Stimulated activated CD4-positive, alpha-beta T cell treated with anti-CD3 and anti-CD28 coated beads, Interleukin-15, amount 100 ng/mL, for 24 hours (primary cell): ENCODE measurements at regions not wholly inside any gene's neighbourhood (a gene's known extent, or its start where the extent isn't known, plus 50 kb on each side); places are given as distances from the start of the nearest gene placed in this dataset.
"Not testable (repeated sequence)": the region's sequence is repeated elsewhere in the genome, so short reads cannot be mapped to it uniquely, and the experiment has no call there.

Experiments
- DNase-seq: peaks from one replicate; pipeline ENCODE4 v3.0.0-alpha.2; 2020

DNA sequence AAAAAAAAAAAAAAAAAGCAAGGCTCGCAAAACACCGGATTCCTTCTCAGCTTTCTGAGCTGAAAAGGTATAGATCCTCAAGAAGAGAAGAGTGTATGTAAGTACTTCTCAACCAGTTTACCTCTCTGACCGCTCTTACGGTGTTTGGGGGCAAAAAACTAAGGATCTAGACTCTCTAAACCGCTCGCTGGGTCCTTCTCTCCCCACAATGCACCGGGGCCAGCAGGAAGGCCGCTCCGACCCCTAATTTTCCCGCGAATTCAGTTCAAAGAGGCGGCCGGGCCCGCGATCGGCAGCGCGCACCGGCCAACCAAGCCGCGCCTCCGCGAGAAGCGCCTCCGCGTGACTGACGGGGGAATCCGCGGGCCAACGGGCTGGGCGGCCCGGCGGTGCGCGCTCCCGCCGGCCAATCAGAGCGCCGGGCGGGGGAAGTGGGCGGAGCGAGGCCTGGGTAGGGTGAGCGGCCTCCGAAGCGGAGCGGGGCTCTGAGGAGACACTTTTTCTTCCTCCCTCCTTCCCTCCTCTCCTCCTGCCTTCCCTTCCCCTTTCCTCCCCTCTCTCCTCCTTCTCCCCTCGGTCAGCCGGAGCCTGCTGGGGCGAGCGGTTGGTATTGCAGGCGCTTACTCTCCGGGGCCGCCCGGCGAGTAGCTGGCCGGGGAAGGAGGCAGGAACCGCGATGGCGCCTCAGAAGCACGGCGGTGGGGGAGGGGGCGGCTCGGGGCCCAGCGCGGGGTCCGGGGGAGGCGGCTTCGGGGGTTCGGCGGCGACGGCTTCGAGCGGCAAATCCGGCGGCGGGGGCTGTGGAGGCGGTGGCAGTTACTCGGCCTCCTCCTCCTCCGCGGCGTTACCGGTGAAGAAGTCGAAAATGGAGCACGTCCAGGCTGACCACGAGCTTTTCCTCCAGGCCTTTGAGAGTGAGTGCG is 93.0 kb downstream of the CRLF3 start:
- DNase-seq: peak; percentile 91

DNA sequence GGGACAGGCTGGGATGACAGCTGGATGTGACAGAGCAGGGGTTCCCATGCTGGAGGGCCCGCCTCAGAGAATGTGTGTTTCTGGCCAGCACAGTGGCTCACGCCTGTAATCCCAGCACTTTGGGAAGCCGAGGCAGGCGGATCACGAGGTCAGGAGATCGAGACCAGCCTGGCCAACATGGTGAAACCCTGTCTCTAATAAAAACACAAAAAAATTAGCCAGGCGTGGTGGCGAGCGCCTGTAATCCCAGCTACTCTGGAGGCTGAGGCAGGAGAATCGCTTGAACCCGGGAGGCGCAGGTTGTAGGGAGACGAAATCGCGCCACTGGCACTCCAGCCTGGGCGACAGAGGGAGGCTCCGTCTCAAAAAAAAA is 93.7 kb downstream of the CRLF3 start:
- DNase-seq: not testable (repeated sequence)

DNA sequence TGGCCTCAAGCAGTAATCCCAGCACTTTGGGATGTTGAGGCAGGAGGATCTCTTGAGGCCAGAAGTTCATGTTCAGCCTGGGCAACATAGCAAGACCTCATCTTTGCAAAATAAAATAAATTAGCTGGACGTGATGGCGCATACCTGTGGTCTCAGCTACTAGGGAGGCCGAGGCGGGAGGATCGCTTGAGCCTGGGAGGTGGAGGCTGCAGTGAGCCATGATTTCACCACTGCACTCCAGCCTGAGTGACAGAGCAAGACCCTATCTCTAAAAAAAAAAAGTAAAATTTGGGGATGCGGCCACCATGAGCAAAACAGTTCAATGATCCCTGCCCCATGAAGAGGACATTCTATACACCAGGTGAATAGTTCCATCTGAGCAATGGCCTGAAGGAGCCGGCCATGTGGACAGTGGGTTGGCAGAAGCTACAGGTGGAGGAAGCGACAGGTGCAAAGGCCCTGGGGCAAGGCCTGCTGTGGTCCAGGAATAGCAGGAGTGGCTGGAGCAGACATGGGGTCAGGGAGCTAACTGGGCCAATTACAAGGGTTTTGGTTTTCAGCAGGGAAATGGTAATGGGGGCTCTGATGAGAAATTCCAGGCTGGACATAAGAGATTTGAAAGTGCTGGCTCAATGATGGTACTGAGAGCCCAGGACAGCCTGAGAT is 94.2 kb downstream of the CRLF3 start:
- not testable (repeated sequence) for DNase-seq

DNA sequence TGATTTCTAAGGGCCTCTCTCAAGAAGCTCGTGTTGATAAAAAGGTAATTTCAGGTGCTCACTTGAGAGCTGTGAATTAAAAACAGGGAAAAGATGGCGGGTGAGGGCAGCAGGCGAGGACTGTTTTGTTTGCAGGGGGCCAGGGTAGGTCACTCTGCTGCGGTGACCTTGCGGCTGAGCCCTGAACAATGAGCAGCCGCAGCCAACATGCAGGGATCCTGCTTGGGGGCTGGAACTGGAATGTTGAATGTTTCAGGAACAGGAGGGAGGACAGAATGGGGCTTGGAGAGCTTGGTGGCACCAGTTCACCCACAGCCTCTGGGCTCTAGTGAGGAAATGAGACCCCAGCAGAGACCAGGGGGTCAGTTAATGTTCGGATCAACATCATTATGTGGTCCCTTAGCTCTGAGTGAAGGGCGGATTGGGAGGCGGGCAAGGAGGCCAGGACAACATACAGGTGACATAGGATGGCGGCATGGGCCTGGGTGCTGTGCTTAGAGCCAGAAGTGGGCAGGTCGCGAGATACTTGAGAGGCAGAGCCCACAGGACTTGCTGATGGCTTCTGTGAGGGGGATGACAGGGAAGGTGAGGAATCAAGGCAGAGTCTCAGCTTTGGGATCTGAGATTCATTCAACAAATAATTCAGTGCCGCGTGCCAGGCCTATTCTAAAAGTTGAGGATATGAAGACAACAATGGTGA is 94.9 kb downstream of the CRLF3 start:
- not testable (repeated sequence) for DNase-seq

DNA sequence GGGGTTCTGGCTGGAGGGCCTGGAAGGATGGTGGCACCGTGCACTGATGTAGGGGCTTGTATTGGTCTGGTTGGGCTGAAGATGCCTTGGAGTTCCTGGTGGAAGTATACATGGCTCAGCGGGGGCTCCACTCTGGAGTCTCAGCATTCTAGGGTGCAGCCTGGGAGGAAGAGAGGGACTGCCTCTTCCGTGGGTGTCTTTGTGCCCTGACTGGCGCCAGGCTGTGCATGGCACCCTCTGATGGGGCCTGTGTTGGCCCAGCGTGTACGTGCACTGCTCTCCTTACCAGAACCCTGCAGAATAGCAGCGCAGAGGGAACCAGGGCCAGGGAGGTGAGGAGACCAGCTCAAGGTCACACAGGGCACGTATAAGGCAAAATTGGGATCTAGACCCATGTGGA is 97.0 kb downstream of the CRLF3 start:
- not testable (repeated sequence) for DNase-seq

DNA sequence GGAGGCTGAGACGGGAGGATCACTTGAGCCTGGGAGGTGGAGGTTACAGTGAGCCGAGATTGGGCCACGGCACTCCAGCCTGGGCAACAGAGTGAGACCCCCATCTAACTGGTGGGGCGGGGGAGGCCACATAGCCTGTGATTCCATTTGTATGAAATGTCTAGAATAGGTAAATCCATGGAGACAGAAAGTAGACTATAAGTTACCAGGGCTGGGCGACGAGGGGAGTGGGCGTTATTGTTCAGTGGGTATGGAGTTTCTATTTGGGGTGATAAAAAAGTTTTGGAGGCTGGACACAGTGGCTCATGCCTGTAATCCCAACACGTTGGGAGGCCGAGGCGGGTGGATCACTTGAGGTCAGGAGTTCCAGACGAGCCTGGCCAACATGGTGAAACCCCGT is 97.8 kb downstream of the CRLF3 start:
- not testable (repeated sequence) for DNase-seq

DNA sequence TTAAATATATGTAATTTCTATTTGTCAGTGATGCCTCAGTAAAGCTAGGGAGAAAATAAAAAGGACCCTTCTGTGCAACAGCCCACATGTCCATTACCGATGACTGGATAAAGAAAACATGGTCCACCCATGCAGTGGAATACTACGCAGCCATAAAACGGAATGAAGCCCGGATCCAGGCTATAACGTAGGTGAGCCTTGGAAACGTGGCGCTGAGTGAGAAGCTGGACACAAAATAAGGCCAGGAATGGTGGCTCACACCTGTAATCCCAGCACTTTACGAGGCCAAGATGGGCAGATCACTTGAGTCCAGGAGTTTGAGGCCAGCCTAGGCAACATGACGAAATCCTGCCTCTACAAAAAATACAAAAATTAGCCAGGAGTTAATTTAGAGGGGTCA is 98.2 kb downstream of the CRLF3 start:
- not testable (repeated sequence) for DNase-seq

DNA sequence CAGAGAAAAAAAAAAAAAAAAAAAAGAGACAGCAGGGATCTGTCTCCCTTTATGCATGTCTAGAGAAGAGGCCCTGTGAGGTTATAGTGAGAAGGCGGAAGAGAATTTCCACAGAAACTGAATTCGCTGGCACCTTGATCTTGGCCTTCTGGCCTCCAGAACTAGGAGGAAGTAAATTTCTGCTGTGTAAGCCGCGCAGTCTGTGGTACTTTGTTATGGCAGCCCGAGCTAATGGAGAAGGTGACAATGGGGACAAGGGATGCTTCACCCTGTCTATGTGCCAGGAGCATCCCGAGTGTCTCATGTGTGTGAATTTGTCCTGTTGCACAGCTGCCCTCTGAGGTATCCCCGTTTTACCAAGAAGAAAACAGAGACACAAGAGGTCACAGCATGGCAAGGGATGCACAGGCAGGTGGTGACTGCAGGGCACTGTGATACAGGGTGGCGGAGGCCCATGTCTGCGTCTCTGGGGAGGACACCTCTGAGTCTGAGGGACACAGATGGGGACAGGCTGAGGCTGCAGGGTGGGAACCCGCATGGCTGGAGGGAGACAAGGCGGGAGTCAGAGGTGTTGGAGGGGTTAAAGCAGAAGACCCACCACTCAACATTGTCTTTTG is 100.3 kb downstream of the CRLF3 start:
- DNase-seq: not testable (repeated sequence)

DNA sequence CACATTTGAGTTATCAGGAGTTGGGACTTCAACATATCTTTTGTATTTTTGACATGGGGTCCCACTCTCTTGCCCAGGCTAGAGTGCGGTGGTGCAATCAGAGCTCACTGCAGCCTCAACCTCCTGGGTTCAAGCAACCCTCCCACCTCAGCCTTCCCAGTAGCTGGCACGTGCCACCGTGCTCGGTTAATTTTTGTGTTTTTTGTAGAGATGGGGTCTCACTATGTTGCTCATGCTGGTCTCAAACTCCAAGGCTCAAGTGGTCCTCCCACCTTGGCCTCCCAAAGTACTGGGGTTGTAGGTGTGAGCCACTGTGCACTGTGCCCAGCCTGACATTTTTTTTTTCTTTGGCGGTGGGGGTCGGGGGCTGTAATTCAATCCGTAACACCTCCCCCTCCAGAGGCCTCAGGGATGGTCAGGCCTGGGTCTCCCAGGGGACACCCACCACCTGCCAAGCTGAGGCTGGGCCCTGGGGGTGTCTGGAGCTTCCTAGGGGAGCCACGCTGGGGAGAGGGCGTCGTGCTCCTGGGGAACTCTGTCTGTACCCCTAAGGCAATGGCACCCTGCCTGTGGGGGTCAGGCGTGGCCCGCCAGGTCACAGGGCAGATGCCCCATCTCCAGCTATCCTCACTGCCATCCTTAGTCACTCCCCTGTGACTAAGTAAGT is 102.2 kb downstream of the CRLF3 start:
- not testable (repeated sequence) for DNase-seq

DNA sequence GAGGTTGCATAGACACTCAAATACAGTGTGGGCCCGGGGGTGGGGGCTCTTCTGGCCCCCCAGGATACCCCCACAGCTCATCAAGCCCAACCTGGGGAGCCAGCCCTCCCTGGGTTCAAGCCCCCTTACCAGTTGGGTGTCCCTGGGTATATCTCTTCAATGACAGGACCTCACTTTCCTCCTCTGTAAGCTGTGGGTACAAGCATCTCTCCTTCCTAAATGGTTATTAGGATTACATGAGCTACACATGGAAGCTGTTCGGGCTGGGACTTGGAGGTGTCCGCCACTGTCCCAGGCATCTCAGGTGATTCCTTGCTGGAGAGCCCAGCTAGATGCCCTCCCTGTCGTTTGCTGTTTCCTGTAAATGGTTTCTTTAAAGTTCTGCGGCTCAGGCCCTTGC is 103.5 kb downstream of the CRLF3 start:
- DNase-seq: not testable (repeated sequence)

DNA sequence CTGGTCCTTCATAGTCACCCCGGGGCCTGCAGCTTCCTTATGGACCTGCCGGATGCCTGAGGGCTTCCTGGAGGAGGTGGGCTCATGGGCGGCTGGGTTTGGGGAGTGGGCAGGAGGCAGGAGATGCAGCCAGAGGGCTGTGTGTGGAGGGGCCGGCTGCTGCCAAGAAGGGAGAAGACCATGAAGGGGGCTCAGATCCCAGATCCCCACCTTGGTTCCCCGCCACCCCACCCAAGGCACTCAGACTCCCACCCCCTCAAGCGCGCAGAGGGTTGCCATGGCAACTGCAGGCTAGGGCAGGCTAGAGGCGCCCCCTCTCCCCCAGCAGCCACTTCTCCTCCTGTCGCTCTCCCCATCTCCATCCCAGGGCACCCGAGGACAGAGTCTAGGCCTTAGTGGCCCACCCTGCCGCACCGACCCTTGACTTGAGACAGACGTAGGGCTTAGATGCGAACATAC is 104.5 kb downstream of the CRLF3 start:
- no peak for DNase-seq

DNA sequence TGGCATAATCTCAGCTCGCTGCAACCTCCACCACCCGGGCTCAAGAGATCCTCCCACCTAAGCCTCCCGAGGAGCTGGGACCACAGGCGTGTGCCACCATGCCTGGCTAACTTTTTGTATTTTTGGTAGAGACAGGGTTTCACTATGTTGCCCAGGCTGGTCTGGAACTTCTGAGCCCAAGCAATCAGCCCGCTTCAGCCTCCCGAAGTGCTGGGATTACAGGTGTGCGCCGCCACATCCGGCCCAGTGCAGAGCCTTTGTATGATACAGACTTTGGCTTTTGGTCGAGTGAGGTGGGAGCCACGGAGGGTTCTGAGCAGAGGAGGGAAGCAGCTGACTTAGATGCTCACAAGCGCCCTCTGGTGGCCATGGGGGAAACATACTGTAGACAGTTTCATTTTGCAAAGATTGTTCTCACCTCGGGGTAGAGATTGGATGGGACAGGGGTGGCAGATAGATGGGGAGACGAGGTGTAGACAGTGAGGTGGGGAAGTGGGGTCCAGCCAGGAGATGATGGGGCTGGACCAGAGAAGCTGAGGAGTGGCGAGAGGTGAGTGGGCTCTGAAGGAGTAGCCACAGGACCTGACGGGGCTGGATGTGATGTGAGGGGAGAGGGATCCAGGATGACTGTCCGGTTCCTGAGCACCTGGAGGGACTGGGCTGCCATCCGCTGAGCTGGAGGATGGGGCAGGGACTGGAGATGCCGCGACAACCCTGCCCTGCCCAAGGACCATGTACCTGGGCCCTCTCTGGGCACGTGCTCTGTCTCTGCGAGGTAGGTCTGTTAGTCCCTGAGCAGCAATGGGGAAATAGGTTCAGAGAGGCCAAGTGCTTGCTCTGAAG is 105.1 kb downstream of the CRLF3 start:
- peak; percentile 85 for DNase-seq

DNA sequence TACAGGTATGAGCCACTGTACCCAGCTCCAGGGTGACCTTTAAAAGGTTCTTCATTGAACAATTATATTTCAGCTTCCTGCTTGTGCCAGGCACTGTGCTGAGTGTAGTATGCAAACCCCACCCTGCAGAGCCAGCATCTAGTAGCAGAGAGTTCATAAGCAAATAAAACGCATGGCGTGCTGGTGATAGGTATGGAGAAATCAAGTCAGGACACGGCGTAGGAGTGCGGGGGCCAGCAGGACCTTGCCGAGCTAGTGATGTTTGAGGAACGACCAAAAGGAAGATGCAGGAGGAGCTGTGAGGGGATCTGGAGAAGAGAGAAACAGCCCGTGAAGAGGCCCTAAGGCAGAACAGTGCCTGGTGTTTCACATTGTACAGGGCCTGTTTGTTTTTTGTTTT is 105.8 kb downstream of the CRLF3 start:
- not testable (repeated sequence) for DNase-seq

DNA sequence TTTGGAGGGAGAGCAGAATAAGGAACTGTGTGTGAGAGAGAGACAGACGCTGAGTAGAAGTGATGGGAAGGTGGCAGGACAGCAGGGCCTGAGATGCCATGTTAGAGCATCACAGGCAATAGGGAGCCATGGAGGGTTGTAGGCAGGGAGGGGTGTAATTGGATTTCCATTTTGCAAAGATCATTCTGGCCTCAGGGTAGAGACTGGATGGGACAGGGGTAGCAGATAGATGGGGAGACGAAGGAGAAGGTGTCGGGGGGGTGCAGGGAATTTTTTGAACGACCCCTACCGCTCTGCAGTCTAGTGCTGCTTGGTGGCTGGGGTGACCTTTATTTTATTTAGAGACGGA is 106.4 kb downstream of the CRLF3 start:
- not testable (repeated sequence) for DNase-seq

DNA sequence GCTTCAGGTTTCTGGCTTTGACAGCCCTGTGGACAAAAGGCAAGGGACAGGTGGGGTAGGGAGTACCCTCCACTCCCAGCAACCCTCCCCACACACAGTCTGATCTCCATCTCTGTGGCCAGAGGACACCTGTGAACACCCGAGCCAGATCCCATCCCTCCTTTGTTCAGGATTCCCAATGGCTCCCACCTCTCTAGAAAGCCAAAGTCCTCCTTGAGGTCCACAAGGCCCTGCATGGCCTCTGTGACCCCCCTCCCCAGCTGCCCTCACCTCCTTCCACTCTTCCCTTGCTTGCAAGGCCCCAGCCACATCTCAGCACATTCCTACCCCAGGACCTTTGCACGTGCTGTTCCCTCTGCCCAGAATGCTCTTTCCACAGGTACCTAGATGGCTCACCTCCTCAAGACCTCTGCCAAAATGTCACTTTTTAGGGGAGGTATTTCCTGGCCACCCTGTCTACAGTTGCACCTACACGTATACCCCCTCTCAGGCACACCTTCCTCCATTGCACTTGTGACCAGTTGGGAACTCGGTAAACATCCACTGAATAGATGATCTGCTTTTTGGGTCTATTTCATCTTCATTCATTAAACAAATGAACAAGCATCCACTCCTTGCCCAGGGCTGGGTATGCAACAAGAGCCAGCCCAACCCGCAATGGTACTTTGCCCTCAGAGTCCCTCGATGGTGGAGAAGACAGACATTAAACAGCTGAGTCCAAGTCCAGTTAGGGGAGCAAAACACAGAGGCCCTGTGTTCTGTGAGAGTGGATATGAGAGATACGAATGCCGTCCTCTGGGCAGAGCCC is 107.0 kb downstream of the CRLF3 start:
- no peak for DNase-seq

DNA sequence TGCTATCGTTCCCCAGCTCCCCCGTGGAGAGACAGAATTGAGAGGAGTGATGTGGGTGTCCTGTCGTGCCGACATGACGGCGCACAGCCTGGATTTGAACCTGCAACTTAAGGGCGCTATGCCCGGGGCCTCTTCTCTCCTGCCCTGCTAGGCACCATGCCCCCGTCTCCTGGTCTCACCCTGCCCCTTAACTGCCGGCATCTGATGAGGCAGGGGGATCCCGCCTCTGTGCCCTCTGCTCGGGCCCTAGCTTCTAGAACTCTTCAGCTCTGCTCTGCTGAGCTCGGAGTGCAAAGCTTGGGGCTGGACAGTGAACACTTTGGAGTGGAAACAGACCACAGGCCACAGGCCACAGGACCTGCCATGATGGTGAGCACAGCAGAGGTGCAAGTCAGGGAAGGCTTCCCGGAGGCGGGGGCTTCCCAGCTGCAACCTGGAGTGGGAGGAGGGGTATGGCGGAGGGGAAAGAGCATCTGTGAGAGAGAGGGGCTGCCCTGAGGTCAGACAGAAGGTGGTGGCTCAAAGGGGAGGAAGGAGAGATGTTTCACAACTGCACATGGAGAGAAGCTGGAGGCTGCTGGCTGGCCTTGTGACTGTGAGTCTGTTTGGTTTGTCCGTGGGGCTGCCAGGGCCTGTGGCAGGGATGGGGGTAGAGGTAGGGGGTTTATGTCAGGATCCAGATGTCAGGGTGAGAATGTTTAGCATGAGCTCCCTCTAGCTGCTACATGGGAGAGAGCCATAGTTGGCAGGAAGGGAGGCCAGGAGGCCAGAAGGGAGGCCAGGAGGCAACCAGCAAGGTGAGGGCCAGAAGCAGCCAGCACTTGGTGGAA is 107.8 kb downstream of the CRLF3 start:
- no peak for DNase-seq

DNA sequence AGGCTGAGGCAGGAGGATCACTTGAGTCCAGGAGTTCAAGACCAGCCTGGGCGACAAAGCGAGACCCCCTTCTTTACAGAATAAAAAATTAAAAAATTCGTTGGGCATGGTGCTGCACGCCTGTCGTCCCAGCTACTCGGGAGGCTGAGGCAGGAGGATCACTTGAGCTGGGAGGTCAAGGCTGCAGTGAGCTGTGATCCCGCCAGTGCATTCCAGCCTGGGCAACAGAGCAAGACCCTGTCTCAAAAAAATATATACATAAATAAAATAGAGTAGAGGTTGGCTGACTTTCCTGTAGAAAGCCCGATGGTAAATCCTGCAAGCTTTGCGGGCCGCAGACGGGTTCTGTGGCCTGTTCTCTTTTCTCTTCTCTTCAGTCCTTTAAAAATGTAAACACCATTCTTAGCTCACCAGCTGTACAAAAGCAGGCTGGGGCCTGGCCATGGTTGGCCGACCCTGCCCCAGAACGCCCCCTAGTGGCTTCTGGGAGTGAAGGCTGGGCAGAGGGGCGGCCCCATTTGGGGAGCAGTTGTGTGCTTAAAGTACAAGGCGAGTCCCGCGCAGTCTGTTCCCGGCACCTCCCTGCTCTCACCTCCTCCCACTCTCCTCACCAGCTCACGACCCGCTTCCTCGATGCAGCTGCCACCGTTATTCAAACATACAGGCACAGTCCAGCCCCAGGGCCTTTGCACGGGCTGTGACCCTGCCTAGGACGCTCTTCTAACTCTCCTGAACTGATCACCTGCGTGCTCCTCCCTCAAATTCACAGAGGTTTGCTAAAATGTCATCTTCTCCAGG is 109.5 kb downstream of the CRLF3 start:
- DNase-seq: peak; percentile 65

DNA sequence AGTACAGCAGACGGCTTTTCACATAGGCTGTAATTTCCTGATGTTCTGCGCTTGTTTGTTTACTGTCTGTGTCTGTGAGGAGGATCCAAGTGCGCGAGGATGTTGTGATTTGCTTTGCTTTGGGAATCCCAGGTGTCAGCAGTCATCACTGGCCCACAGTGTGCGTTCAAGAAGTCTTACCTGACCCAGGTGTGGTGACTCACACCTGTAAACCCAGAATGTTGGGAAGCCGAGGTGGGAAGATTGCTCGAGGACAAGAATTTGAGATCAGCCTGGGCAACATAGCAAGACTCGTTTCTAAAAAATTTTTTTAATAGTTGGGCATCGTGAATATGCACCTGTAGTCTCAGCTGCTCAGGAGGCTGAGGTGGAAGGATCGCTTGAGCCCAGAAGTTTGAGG is 110.7 kb downstream of the CRLF3 start:
- DNase-seq: not testable (repeated sequence)

DNA sequence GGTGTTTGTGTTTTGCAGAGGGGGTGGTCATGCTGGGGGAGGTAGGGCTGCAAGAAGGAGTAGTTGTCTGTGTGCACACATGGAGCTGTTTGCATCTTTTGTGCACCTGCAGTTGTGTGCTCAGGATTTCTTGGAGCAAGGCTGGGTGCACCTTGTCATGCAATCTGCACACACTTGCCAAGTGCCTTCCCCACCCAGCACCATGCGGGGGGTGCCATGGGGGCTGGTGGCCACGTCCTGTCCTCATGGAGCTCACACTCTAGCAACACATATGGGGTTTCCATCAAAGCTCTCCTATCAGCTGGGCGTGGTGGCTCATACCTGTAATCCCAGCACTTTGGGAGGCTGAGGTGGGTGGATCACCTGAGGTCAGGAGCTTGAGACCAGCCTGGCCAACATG is 111.6 kb downstream of the CRLF3 start:
- not testable (repeated sequence) for DNase-seq
